Loucy (cell line): ENCODE measurements at regions not wholly inside any gene's neighbourhood (a gene's known extent, or its start where the extent isn't known, plus 50 kb on each side); places are given as distances from the start of the nearest gene placed in this dataset.

Experiments
- H2AFZ ChIP-seq: fragments of 200-600 bp; sonication (generic); 2 replicates; pipeline ENCODE4 v1.6.0; 2016; ENCODE audit warnings: antibody characterized with exemption, mild to moderate bottlenecking, low read length, moderate library complexity
- H3F3A ChIP-seq: fragments of 200-600 bp; 2 replicates; pipeline ENCODE4 v1.6.0; 2016; ENCODE audit warnings: antibody characterized with exemption, low read depth, mild to moderate bottlenecking
- H3K27me3 ChIP-seq: fragments of 200-600 bp; sonication (generic); 2 replicates; pipeline ENCODE4 v1.6.1; 2014; ENCODE audit warnings: low read length, mild to moderate bottlenecking; ENCODE audit not compliant: insufficient read depth, poor library complexity, severe bottlenecking
- H3K36me3 ChIP-seq: fragments of 200-600 bp; sonication (generic); 2 replicates; pipeline ENCODE4 v1.6.1; 2016; ENCODE audit warnings: low read length; ENCODE audit not compliant: insufficient read depth
- H3K4me1 ChIP-seq: fragments of 200-600 bp; sonication (generic); 2 replicates; pipeline ENCODE4 v1.5.1; 2014; ENCODE audit warnings: low read length, mild to moderate bottlenecking; ENCODE audit not compliant: insufficient read depth, poor library complexity, severe bottlenecking
- H3K4me2 ChIP-seq: fragments of 200-600 bp; sonication (generic); 2 replicates; pipeline ENCODE4 v1.6.0; 2014; ENCODE audit warnings: antibody characterized with exemption, low read length, low read depth, mild to moderate bottlenecking; ENCODE audit not compliant: poor library complexity, severe bottlenecking
- H3K4me3 ChIP-seq: fragments of 200-600 bp; sonication (generic); 2 replicates; pipeline ENCODE4 v1.5.1; 2014; ENCODE audit warnings: low read length, mild to moderate bottlenecking, mixed read lengths; ENCODE audit not compliant: poor library complexity, severe bottlenecking
- H3K79me2 ChIP-seq: fragments of 200-600 bp; sonication (generic); 2 replicates; pipeline ENCODE4 v1.6.1; 2014; ENCODE audit warnings: low read length; ENCODE audit not compliant: insufficient read depth
- H3K9ac ChIP-seq: fragments of 200-600 bp; sonication (generic); 2 replicates; pipeline ENCODE4 v1.6.0; 2014; ENCODE audit warnings: mild to moderate bottlenecking, low read depth, low read length, moderate library complexity; ENCODE audit not compliant: poor library complexity, severe bottlenecking
- H3K9me2 ChIP-seq: fragments of 200-600 bp; sonication (generic); replicated peaks from 2 replicates; pipeline ENCODE4 v1.6.1; 2016; ENCODE audit warnings: low read depth, low read length, mixed read lengths
- H3K9me3 ChIP-seq: fragments of 200-600 bp; sonication (generic); 2 replicates; pipeline ENCODE4 v1.6.1; 2014; ENCODE audit warnings: mild to moderate bottlenecking, antibody characterized with exemption, low read length, low read depth; ENCODE audit not compliant: insufficient read depth
- H4K20me1 ChIP-seq: fragments of 200-600 bp; sonication (generic); 2 replicates; pipeline ENCODE4 v1.6.0; 2014; ENCODE audit warnings: antibody characterized with exemption, low read length, mild to moderate bottlenecking; ENCODE audit not compliant: insufficient read depth, poor library complexity, severe bottlenecking
- CTCF ChIP-seq: fragments of 200-600 bp; sonication (generic); conservative IDR thresholded peaks from 2 replicates; pipeline ENCODE4 v1.5.1; 2014; ENCODE audit warnings: mild to moderate bottlenecking, antibody characterized with exemption, low read length
- EZH2phosphoT487 ChIP-seq: fragments of 200-600 bp; IDR thresholded peaks from 2 replicates; pipeline ENCODE4 v1.6.1; 2018; ENCODE audit warnings: antibody characterized with exemption, mild to moderate bottlenecking, moderate library complexity, borderline replicate concordance

DNA sequence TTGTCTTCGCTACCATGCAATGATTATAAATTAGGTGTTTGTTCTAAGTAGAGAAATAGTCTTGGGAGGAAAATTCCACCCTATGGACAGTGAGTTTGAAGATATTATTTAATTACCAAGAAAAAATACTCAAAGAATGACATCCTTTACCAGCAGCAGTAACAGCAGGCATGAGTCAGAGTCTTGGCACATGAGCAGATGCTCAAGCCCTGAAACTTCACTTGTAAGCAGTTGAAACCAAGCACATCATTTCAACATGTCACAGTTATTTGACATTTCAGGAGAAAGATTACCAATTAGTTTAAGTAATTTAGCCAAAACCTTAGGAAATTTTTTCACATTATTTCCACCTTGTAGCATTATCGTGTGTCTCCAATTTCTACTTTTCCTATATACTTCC is 99.2 kb downstream of the C12orf50 start:
- no peak for TF ChIP-seq CTCF
- no peak for TF ChIP-seq EZH2phosphoT487
- no peak overlapping the region for H3K9ac ChIP-seq
- no peak overlapping the region for H2AFZ ChIP-seq

DNA sequence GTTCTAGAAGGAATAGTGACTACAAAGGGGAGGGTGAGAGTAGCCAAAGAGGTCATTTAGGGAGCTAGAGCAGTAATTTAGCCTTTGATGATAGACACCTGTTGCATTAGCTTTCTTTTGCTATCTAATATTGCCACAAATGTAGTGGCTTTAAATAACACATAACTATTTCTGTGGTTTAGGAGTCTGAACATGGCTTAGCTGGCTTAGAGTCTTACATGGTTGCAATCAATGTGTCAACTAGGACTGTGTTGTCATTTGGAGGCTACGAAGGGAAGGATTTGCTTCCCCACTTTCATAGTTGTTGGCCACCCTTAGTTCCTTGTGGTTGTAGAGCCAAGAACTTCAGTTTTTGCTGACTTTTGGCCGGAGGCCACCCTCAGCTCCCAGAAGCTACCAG is 99.9 kb downstream of the C12orf50 start:
- TF ChIP-seq CTCF (no peak), EZH2phosphoT487 (no peak)
- H3K79me2 ChIP-seq = no peaks in the 10 kb centered on the region
- H3K27me3 ChIP-seq = no peaks in the 10 kb centered on the region
- H3K4me1 ChIP-seq = no peaks in the 10 kb centered on the region
- no peak overlapping the region for H2AFZ ChIP-seq
- no peak overlapping the region for H3K4me2 ChIP-seq
- H3K36me3 ChIP-seq = no peaks in the 10 kb centered on the region
- H4K20me1 ChIP-seq = no peaks in the 10 kb centered on the region
- H3K4me3 ChIP-seq = no peak overlapping the region
- H3F3A ChIP-seq = no peaks in the 10 kb centered on the region
- no peak overlapping the region for H3K9ac ChIP-seq
- no peaks in the 10 kb centered on the region for H3K9me3 ChIP-seq
- H3K9me2 ChIP-seq = no peaks in the 10 kb centered on the region

More for the DNA sequence above, 99.2 kb downstream of the C12orf50 start:
- H3K36me3 ChIP-seq = no peaks in the 10 kb centered on the region
- H3F3A ChIP-seq = no peaks in the 10 kb centered on the region
- no peaks in the 10 kb centered on the region for H3K9me2 ChIP-seq
- no peaks in the 10 kb centered on the region for H4K20me1 ChIP-seq
- no peaks in the 10 kb centered on the region for H3K4me1 ChIP-seq
- no peak overlapping the region for H3K4me3 ChIP-seq
- no peaks in the 10 kb centered on the region for H3K79me2 ChIP-seq
- no peaks in the 10 kb centered on the region for H3K27me3 ChIP-seq
- no peak overlapping the region for H3K4me2 ChIP-seq
- no peaks in the 10 kb centered on the region for H3K9me3 ChIP-seq

DNA sequence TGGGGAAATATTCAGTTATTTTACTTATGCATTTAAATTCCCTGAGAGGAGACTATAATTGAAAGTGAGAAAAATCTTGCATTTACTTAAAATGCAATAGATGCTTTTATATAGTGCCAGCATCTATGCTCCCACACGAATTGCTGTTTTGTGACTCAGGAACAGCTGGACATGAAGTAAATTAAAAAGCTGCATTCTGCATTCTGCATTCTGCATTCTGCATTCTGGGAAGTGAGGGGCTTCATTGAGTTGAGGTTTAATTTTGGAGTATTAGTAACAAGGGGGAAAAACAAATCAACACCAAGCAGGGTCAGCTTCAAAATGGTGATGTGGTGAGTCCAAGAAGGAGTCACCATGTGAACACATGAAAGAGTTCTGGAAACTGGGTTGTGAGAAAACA is 101.2 kb downstream of the C12orf50 start:
- TF ChIP-seq CTCF = no peak
- TF ChIP-seq EZH2phosphoT487 = no peak
- no peaks in the 10 kb centered on the region for H3F3A ChIP-seq
- no peak overlapping the region for H3K4me2 ChIP-seq
- no peaks in the 10 kb centered on the region for H3K36me3 ChIP-seq
- H2AFZ ChIP-seq = no peak overlapping the region
- no peaks in the 10 kb centered on the region for H3K9me3 ChIP-seq
- H3K27me3 ChIP-seq = no peaks in the 10 kb centered on the region
- H3K4me1 ChIP-seq = no peaks in the 10 kb centered on the region
- H4K20me1 ChIP-seq = no peaks in the 10 kb centered on the region
- no peaks in the 10 kb centered on the region for H3K9me2 ChIP-seq
- no peaks in the 10 kb centered on the region for H3K79me2 ChIP-seq
- no peak overlapping the region for H3K4me3 ChIP-seq
- H3K9ac ChIP-seq = no peak overlapping the region
